ENCODE measurements at regions not wholly inside any gene's neighbourhood (a gene's known extent, or its start where the extent isn't known, plus 50 kb on each side); places are given as distances from the start of the nearest gene placed in this dataset.
"Not testable (repeated sequence)": the region's sequence is repeated elsewhere in the genome, so short reads cannot be mapped to it uniquely, and the experiment has no call there.

GRCh38 chr9:30519166-30519565 lies 1865.3 kb upstream of the ACO1 start:
- no peak for DNase-seq

DNA sequence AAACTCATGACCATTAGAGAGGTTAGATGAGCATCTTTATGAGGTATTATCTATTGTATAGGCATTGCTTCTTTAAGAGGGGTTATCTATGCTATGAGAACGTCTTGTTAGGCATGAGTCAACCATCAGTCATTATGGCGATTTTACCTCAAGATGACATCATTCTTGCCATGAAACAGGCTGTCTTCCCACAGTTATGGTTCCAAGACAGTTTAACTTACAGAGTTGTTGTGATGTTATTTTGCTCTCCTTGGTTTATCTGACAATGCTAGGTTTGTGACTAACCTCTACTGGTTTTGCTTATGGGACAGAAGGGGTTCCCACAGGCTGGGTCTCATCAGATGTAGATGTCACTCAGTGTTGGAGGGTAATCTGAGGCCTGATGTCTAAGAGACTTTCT lies 1864.7 kb upstream of the ACO1 start:
- DNase-seq: no peak

DNA sequence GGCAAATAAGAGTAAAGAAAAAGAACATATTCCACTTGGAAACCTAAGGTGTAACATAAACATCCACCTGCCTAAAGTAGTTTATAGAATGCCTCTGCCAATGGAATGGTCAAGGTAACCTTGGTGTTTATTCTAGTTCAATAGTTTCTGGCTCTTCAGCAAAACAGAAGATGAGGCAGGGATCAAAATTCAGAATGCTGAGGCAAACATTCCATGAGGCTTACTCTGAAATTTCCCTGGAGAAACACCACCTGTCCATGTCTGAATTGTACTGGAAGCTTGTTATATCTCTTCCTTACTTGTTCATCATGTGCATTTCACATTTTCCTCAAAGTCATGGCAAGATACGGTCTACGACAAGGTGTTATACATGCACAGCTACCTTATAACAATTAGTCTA lies 1862.4 kb upstream of the ACO1 start:
- no peak for DNase-seq

- no peak for DNase-seq
Observed at GRCh38 chr9:30522486-30522885, 1862.0 kb upstream of the ACO1 start.

DNA sequence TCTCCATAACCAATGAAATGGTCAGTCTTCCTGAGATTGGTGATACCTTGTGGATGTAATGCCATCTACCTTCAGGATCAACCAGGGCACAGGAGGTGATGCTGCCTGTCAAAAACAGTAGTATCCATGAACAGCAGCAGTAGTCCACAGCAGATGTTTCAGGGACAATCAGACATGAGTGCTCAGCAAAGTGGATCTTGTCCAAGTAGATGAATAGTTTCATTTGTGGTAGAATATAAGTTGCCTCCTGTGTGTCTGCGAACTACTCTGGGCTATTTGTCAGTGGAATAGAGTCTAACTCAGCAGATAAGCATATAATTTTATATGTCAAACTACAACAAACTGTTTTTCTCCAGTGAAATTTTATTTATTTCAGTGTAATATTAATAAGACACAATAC lies 1860.1 kb upstream of the ACO1 start:
- DNase-seq: no peak

GRCh38 chr9:30534455-30534854 lies 1850.0 kb upstream of the ACO1 start:
- no peak for DNase-seq

GRCh38 chr9:30534896-30535295 lies 1849.5 kb upstream of the ACO1 start:
- no peak for DNase-seq

- no peak for DNase-seq
Observed at GRCh38 chr9:30536494-30536893, 1847.9 kb upstream of the ACO1 start.

DNA sequence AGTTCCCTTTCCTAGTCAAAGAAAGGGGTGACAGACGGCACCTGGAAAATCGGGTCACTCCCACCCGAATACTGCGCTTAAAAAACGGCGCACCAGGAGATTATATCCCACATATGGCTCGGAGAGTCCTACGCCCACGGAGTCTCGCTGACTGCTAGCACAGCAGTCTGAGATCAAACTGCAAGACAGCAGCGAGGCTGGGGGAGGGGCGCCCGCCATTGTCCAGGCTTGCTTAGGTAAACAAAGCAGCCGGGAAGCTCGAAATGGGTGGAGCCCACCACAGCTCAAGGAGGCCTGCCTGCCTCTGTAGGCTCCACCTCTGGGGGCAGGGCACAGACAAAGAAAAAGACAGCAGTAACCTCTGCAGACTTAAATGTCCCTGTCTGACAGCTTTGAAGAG lies 1844.7 kb upstream of the ACO1 start:
- DNase-seq: not testable (repeated sequence)

DNA sequence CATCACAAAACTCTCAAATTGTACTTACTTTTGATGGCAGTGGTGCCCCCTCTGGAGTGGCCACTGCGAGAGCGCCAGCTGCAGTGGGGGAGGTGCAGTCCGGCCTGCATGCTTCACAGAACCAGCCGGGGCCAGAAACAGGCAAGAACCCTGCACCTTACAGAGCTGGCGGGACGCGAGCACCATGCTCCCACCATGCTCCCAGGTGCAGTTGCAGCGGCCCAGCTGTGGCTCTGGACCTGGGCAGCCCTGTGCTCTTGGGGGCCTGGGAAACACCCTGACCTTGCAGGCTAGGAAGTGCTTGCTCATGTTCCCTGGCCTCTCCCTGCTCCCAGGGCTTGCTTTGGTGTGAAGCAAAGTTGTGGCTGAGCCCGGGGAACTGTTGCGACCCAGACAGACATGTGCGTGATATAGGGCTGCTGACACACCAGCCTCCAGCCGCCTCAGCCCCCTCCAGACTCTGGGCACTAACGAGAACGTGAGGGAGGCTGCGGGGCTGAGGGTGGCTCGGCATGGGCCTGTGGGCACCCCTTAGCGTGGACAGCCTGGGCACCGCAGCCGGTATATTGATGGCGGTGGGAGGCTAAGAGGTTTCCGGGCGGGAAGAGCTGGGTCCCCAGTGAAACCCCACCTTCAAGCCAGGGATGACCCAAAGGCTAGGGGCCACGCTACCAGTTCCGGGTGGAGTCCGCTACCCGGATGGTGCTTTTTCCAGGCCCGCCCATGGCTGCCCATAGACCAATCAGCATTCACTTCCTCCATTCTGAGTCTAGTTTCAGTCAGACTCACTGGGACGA lies 1809.9 kb upstream of the ACO1 start:
- no peak for DNase-seq

DNA sequence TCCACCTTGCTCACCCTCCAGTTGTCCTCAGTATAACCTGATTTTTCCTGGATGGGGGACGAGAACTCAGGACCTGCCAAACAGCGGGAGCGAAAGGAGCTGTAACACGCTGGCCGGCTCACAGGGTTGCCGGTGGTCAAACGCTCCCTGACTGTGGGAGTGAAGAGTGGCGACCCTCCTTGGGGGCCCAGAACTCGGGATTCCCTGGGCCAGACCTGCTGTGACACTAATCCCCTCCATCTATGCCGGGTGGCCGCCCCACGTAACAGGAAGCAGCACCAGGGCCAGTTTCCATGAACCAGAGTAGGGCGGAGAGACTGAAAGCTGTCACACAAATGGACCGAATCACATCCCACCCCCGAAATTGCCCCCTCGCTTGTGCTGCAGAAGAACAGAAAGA lies 1809.2 kb upstream of the ACO1 start:
- DNase-seq: no peak

GRCh38 chr9:30575691-30576090 lies 1808.8 kb upstream of the ACO1 start:
- no peak for DNase-seq

- no peak for DNase-seq
Observed at GRCh38 chr9:30579810-30580209, 1804.6 kb upstream of the ACO1 start.

GRCh38 chr9:30582240-30582639 lies 1802.2 kb upstream of the ACO1 start:
- DNase-seq: no peak

GRCh38 chr9:30584559-30584958 lies 1799.9 kb upstream of the ACO1 start:
- no peak for DNase-seq

DNA sequence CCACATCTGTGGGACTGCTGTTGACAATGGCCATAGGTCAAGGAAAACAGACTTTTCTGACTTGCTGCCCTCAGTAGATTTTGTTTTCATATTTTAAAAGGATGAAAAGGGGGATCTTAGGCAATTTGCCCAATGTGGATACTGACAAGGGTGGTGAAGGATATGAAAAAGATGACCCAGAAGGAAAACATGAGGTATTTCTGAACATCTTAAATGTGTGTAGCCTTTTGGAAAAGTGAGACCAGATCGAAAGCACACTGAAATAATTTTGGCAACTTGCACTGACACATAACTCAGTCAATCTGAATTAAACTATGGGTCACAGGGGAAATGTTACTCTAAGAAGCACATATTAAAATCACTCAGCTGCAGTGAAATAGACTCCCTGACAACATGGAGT lies 1793.0 kb upstream of the ACO1 start:
- DNase-seq: no peak

DNA sequence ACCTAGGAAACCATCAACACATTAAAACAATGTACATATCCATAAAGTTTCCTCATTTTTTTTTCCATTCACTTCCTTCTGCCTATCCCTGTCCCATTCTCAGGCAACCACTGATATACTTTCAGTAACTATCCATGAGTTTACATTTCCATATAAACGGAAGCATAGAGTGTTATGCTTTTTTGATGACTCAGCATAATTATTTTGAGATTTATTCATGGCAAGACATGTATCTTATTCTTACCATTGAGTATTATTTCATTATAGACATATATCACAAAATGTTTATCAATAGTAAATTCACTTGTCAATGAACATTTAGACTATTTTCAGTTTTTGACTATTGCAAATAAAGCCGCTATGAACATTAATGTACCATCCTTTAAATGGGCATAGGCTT lies 1786.8 kb upstream of the ACO1 start:
- no peak for DNase-seq

- no peak for DNase-seq
Observed at GRCh38 chr9:30605936-30606335, 1778.5 kb upstream of the ACO1 start.

DNA sequence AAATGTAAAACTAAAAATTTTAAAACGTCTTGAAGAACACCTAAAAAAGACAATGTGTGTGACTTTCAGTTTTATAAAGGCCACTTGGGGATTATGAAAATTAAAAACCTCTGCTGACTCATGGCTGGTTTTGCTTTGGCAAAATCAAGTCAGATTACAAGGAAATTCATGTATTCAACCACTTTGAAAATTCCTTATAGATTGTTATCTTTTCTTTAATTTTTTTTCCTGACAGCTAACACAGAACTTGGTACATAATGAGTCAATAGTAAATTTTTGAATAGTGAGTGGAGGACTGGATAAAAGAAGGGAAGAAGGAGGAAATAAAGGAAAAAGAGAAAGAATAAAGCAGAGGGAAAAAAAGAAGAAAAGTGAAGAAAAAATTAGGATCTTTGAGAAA lies 1774.7 kb upstream of the ACO1 start:
- DNase-seq: no peak

DNA sequence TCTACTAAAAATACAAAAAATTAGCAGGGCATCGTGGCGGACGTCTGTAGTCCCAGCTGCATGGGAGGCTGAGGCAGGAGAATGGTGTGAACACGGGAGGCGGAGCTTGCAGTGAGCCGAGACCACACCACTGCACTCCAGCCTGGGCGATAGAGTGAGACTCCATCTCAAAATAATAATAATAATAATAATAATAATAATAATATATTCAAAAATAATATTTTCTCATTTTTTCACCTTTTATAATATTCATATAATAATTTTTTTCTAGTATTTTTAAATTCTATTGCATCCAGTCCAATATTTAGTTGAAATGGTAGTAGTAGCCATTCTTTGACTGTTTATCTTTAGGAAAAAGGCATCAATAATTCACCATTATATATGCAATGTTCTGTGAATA lies 1767.7 kb upstream of the ACO1 start:
- DNase-seq: not testable (repeated sequence)

GRCh38 chr9:30622561-30622960 lies 1761.9 kb upstream of the ACO1 start:
- DNase-seq: no peak

DNA sequence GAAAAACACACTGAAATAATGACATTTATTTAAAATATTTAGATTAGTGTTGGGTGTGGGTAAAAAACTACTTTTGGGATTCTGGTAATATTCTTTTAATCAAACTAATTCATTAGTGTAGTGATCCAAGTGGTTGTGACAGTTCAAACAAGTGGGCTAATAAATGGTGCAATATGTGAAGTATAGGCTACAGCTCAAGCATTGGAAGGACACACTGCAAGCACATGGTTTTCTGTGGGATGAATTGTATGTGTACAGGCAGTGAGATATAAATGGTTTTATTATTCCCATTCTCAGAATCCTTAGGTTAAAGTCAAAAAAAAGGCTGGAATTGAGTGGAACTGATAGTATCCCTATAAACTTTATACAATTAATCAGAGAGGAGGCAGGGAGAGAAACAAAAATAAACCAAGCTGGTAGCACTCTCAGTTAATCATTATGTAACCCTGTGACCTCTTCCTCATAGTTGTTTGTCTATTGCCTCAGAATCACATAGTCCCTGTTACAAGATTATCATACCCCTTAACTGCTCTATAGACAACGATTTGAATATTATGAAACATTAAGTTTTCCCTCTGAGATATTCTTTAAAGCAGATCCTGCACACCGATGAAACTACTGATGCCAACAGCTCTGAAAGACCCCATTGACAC lies 1755.4 kb upstream of the ACO1 start:
- DNase-seq: no peak

- no peak for DNase-seq
Observed at GRCh38 chr9:30630459-30630858, 1754.0 kb upstream of the ACO1 start.

GRCh38 chr9:30646639-30647038 lies 1737.8 kb upstream of the ACO1 start:
- not testable (repeated sequence) for DNase-seq

GRCh38 chr9:30661925-30662324 lies 1722.5 kb upstream of the ACO1 start:
- no peak for DNase-seq

Measured in CD4-positive, alpha-beta T cell treated with Interleukin-17A for 1 hour (primary cell).